Fibroblast of pulmonary artery (primary cell): ENCODE measurements at regions not wholly inside any gene's neighbourhood (a gene's known extent, or its start where the extent isn't known, plus 50 kb on each side); places are given as distances from the start of the nearest gene placed in this dataset.
A peak's percentile ranks its signal among the peaks of the same experiment; 100 is the strongest.

ENCODE experiments used
- DNase-seq: peaks from one replicate; pipeline ENCODE4 v3.0.0-alpha.2; 2010; ENCODE audit warnings: low read depth
- H3K4me3 ChIP-seq: replicated peaks from 2 replicates; pipeline ENCODE4 v1.5.1; 2011; ENCODE audit warnings: low read depth, mild to moderate bottlenecking, control low read depth, low read length, moderate library complexity
- CTCF ChIP-seq: IDR thresholded peaks from 2 replicates; pipeline ENCODE4 v1.5.1; 2011; ENCODE audit warnings: mild to moderate bottlenecking, control low read depth, low read length, inconsistent platforms; ENCODE audit errors: missing control alignments

GRCh38 chr5:66450988-66451387 lies 145.2 kb upstream of the MAST4 start:
- DNase-seq = no peak
- no peak for TF ChIP-seq CTCF
- H3K4me3 ChIP-seq = no peak overlapping the region

GRCh38 chr5:66452109-66452508 lies 144.1 kb upstream of the MAST4 start:
- H3K4me3 ChIP-seq = no peak overlapping the region
- no peak for TF ChIP-seq CTCF
- no peak for DNase-seq

DNA sequence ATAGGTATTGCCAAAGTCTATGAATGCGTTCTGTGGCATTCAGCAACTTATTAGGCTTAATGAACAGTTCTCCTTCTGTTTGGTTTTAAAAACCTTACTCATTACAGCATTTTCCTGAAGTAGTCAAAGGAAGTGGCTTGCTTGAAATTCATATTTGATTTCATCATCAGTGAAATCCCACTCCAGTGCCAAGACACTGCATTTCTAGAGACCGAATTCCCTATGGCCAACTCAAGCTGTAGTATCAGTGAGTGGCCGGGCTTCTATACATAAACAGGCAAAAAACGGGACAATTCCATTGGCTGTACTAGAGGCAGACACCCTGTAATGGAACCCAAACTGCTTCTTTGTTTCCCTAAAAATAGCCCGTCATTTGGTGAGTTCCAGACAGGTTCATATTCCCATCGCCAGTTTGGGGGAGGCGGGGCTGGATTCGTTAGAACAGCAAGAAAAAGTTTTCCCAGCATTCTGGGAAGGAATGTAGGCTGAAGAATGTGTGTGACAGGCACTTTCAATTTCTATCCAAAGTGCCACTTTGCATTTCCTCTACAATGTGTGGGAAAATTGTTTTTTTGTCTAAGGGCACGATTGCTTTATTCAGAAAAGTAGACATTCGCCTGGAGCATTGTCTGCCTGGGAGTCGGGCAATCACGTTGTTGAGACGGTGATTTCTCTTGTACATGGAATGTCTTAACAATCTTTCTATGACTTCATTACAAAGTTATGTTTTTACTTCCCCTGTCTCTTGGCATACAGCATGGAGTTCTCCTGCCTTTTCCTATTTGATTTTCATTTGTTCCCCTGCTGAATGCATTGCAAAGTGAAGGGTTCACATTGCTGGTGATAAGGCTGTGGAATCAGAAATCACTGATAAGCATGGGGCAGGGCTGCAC lies 141.8 kb upstream of the MAST4 start:
- H3K4me3 ChIP-seq = peak overlapping the region; percentile 27
- no peak for TF ChIP-seq CTCF
- peak; percentile 91 for DNase-seq

DNA sequence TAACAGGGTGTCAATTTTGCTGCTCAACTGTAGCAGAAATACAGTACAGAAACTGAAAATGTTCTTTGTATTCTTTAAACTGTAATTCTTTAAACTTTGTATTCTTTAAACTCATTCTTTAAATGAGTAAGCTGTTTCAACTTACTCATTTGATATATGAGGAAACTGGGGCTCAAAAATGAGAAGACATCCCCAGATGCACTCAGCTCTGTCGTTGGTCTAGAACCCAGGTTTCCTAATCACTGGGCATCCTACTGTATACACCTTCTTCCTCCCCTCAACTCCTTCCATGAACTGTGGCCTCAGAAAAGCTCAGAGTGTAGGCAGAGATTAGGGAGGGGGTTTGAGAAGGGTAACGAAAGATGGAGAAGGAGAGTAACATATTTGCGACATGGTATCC lies 136.5 kb upstream of the MAST4 start:
- TF ChIP-seq CTCF = no peak
- DNase-seq = no peak
- no peak overlapping the region for H3K4me3 ChIP-seq

GRCh38 chr5:66467564-66467963 lies 128.6 kb upstream of the MAST4 start:
- TF ChIP-seq CTCF = no peak
- no peak for DNase-seq

DNA sequence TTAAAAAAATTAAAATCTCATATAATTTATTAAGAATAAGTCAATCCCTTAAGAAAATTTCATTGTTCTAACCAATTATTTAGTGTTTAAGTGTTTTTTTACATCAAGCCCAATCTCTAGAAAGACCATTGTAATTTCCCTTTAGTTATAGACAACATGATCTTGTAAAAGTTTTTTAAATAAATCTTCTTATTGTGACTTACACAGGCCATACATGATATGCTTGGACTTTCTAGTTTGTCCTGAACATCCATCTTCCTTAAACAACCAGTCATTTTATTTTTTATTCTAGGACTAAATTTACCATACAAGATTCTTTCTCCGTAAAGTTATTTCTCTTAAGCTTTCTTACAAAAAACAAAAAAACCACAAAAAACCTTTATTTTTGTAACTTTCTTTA lies 126.5 kb upstream of the MAST4 start:
- DNase-seq = no peak
- no peak overlapping the region for H3K4me3 ChIP-seq
- no peak for TF ChIP-seq CTCF

More at GRCh38 chr5:66467564-66467963, 128.6 kb upstream of the MAST4 start:
- no peak overlapping the region for H3K4me3 ChIP-seq

DNA sequence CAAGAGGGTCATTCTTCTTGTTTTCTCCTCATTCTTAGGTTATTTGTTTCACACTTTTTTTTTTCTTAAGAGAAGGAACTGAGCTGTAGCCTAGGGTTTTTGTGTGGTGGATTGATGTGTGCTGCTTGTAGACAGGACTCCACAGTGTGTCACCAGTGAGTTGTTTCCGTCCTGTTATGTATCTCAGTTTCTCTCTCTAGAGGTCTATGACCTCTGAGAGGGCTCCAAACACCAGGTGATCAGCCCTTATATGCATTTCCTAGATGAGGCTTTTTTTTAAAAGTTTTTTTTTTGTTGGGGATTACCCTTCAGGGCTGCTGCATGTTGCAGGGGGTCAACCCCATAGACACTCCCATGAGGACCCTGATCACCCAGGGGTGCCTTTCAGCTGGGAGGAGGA lies 124.2 kb upstream of the MAST4 start:
- no peak for TF ChIP-seq CTCF
- no peak overlapping the region for H3K4me3 ChIP-seq
- DNase-seq = no peak
